CD4-positive, alpha-beta T cell treated with Interleukin-4 for 1 hour (primary cell): ENCODE measurements at regions not wholly inside any gene's neighbourhood (a gene's known extent, or its start where the extent isn't known, plus 50 kb on each side); places are given as distances from the start of the nearest gene placed in this dataset.

ENCODE experiments used
- DNase-seq, 2 donors: peaks; one replicate each; pipeline ENCODE4 v3.0.0-alpha.2; 2020 to 2022

- DNase-seq: no peak
Observed at GRCh38 chr12:43004908-43005307, 415.4 kb upstream of the PRICKLE1 start.

GRCh38 chr12:43004141-43004540, 414.6 kb upstream of the PRICKLE1 start:
- DNase-seq: no peak

GRCh38 chr12:42996869-42997431, 407.4 kb upstream of the PRICKLE1 start:
- DNase-seq: no peak

GRCh38 chr12:42992826-42993225, 403.3 kb upstream of the PRICKLE1 start:
- no peak for DNase-seq

- no peak for DNase-seq
Observed at GRCh38 chr12:42990387-42990786, 400.8 kb upstream of the PRICKLE1 start.

GRCh38 chr12:42987216-42987650, 397.7 kb upstream of the PRICKLE1 start:
- DNase-seq: no peak

- no peak for DNase-seq
Observed at GRCh38 chr12:42985506-42985905, 396.0 kb upstream of the PRICKLE1 start.

GRCh38 chr12:42982828-42983227, 393.3 kb upstream of the PRICKLE1 start:
- DNase-seq: no peak

- DNase-seq: no peak
Observed at GRCh38 chr12:42981379-42981778, 391.8 kb upstream of the PRICKLE1 start.

GRCh38 chr12:42980441-42980840, 390.9 kb upstream of the PRICKLE1 start:
- no peak for DNase-seq

GRCh38 chr12:42979746-42980145, 390.2 kb upstream of the PRICKLE1 start:
- DNase-seq: no peak

- no peak for DNase-seq
Observed at GRCh38 chr12:42978708-42979107, 389.2 kb upstream of the PRICKLE1 start.

GRCh38 chr12:42977451-42978230, 388.1 kb upstream of the PRICKLE1 start:
- DNase-seq: no peak

GRCh38 chr12:42976620-42977019, 387.1 kb upstream of the PRICKLE1 start:
- no peak for DNase-seq

GRCh38 chr12:42976122-42976521, 386.6 kb upstream of the PRICKLE1 start:
- DNase-seq: no peak

GRCh38 chr12:42969355-42969754, 379.8 kb upstream of the PRICKLE1 start:
- DNase-seq: no peak

- DNase-seq: no peak
Observed at GRCh38 chr12:42968426-42968825, 378.9 kb upstream of the PRICKLE1 start.

- DNase-seq: no peak
Observed at GRCh38 chr12:42967850-42968249, 378.3 kb upstream of the PRICKLE1 start.

GRCh38 chr12:42963988-42964387, 374.4 kb upstream of the PRICKLE1 start:
- DNase-seq: no peak

- DNase-seq: no peak
Observed at GRCh38 chr12:42962384-42962783, 372.8 kb upstream of the PRICKLE1 start.

GRCh38 chr12:42961395-42961794, 371.8 kb upstream of the PRICKLE1 start:
- DNase-seq: no peak

GRCh38 chr12:42960087-42960527, 370.6 kb upstream of the PRICKLE1 start:
- no peak for DNase-seq

- no peak for DNase-seq
Observed at GRCh38 chr12:42958291-42958674, 368.7 kb upstream of the PRICKLE1 start.

- DNase-seq: no peak
Observed at GRCh38 chr12:42957561-42958290, 368.2 kb upstream of the PRICKLE1 start.
